Ovary (tissue), 3 donors: ENCODE measurements at regions not wholly inside any gene's neighbourhood (a gene's known extent, or its start where the extent isn't known, plus 50 kb on each side); places are given as distances from the start of the nearest gene placed in this dataset.

Source experiments
- POLR2A ChIP-seq: fragments of 450-650 bp; IDR thresholded peaks from one replicate; pipeline ENCODE4 v1.6.1; 2017; ENCODE audit warnings: antibody characterized with exemption, mild to moderate bottlenecking, moderate library complexity
- TF ChIP-seq, protein P1 (sequence below), 3 donors: fragments of 450-650 bp in 2 of 3; fragments of 200-600 bp in 1 of 3; IDR thresholded peaks; one replicate each; pipeline versions ENCODE4 v1.5.1 to v1.8.0; 2016 to 2022; ENCODE audit warnings: antibody characterized with exemption in 3 of 3, mild to moderate bottlenecking in 1 of 3
- donor health status: DM: no; HTN: no; CAD: no.

DNA sequence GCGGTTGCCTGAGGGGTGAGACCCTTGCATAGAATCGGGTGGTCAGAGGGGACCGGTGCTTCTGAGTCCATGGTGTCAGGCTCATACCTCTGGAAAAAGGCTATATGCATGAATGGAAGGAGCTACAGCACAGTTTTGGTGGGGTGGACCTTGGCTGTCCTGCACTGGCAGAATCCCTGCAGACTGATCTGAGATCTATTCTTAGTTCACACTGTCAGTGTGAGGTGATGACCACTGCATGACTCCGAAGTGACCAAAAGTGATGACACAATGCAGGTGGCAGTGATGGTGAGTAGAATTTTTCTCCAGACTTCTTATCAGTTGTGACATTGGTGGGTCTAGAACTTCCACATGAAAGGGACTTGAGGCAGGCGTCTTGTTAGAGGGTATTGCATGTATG is 105.2 kb upstream of the SLC28A3 start:
- TF ChIP-seq, protein P1, sequence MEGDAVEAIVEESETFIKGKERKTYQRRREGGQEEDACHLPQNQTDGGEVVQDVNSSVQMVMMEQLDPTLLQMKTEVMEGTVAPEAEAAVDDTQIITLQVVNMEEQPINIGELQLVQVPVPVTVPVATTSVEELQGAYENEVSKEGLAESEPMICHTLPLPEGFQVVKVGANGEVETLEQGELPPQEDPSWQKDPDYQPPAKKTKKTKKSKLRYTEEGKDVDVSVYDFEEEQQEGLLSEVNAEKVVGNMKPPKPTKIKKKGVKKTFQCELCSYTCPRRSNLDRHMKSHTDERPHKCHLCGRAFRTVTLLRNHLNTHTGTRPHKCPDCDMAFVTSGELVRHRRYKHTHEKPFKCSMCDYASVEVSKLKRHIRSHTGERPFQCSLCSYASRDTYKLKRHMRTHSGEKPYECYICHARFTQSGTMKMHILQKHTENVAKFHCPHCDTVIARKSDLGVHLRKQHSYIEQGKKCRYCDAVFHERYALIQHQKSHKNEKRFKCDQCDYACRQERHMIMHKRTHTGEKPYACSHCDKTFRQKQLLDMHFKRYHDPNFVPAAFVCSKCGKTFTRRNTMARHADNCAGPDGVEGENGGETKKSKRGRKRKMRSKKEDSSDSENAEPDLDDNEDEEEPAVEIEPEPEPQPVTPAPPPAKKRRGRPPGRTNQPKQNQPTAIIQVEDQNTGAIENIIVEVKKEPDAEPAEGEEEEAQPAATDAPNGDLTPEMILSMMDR (IDR thresholded peaks at IDR 0.05) = no peak
- TF ChIP-seq POLR2A = no peak
